A549 (cell line): ENCODE measurements at regions not wholly inside any gene's neighbourhood (a gene's known extent, or its start where the extent isn't known, plus 50 kb on each side); places are given as distances from the start of the nearest gene placed in this dataset.

Experiments used
- ATAC-seq, 2 experiments: fragments of 200-7000 bp in 1 of 2; fragments of >200 bp in 1 of 2; cut with Nextera tagmentation in 1 of 2; cut with Tn5 transposase in 1 of 2; 3 replicates each; pipeline versions ENCODE4 v1.8.0 to v1.9.1; 2018 to 2020; ENCODE audit warnings: mild to moderate bottlenecking in 1 of 2, moderate library complexity in 1 of 2
- CTCF ChIA-PET: fragments of 300-600 bp; sonication (Branson Sonifier 250); formaldehyde crosslinking; extraction: SDS; loops from one replicate; lab custom pipeline; 2021; ENCODE audit warnings: antibody characterized with exemption, inconsistent platforms; lab: Yijun Ruan, JAX
- POLR2A ChIA-PET: fragments of 350-600 bp; formaldehyde crosslinking; extraction: SDS; loops from one replicate; lab custom pipeline; 2021; ENCODE audit warnings: antibody characterized with exemption, inconsistent platforms; lab: Yijun Ruan, JAX
- DNase-seq, 2 experiments: peaks; one replicate each; pipeline versions ENCODE4 v3.0.0 to v3.0.0-alpha.2; 2011 to 2016; ENCODE audit warnings: low read depth in 1 of 2, low spot score in 1 of 2
- FAIRE-seq: peaks from 2 replicates; lab custom pipeline; 2011; peaks lifted over from hg19 to GRCh38; lab: Jason Lieb, UNC
- H3K27ac ChIP-seq, 2 experiments: fragments of >200 bp; sonication (Bioruptor Twin); formaldehyde crosslinking; 3 replicates each; pipeline ENCODE4 v1.5.1; 2016 to 2017
- H3K4me1 ChIP-seq: fragments of >200 bp; sonication (Bioruptor Twin); formaldehyde crosslinking; 3 replicates; pipeline ENCODE4 v1.6.1; 2016
- H3K4me2 ChIP-seq: fragments of >200 bp; sonication (Bioruptor Twin); formaldehyde crosslinking; 3 replicates; pipeline ENCODE4 v1.6.1; 2016
- H3K4me3 ChIP-seq: fragments of >200 bp; sonication (Bioruptor Twin); formaldehyde crosslinking; 3 replicates; pipeline ENCODE4 v1.5.1; 2016
- H3K9me3 ChIP-seq: fragments of >200 bp; sonication (Bioruptor Twin); formaldehyde crosslinking; 3 replicates; pipeline ENCODE4 v1.6.1; 2016
- ATOH8 ChIP-seq: fragments of 250-450 bp; sonication (Bioruptor Pico); IDR thresholded peaks from 2 replicates; pipeline ENCODE4 v1.5.0; 2020; ENCODE audit warnings: low read depth, mild to moderate bottlenecking, moderate library complexity
- CHD2 ChIP-seq: fragments of 150-350 bp; IDR thresholded peaks from 2 replicates; pipeline ENCODE4 v1.6.1; 2014; ENCODE audit warnings: low read length; ENCODE audit not compliant: partially characterized antibody
- CTCF ChIP-seq: fragments of >200 bp; sonication (Bioruptor Twin); formaldehyde crosslinking; IDR thresholded peaks from 3 replicates; pipeline ENCODE4 v1.5.1; 2016
- E2F6 ChIP-seq: IDR thresholded peaks from 2 replicates; pipeline ENCODE4 v1.6.1; 2012; ENCODE audit warnings: low read depth, borderline replicate concordance
- EHF ChIP-seq: fragments of 250-450 bp; sonication (Bioruptor Pico); IDR thresholded peaks from 2 replicates; pipeline ENCODE4 v1.5.0; 2020; ENCODE audit warnings: mild to moderate bottlenecking
- EP300 ChIP-seq, 2 experiments: fragments of >200 bp; sonication (Bioruptor Twin); formaldehyde crosslinking; IDR thresholded peaks; 2 replicates in 1 of 2; 3 replicates in 1 of 2; pipeline ENCODE4 v1.6.1; 2016 to 2017
- ESRRA ChIP-seq: fragments of 150-350 bp; IDR thresholded peaks from 2 replicates; pipeline ENCODE4 v1.6.1; 2014; ENCODE audit warnings: mild to moderate bottlenecking, low read length, borderline replicate concordance
- GATA3 ChIP-seq: IDR thresholded peaks from 2 replicates; pipeline ENCODE4 v1.6.1; 2012; ENCODE audit warnings: borderline replicate concordance
- HDAC2 ChIP-seq: fragments of 200-600 bp; sonication (generic); IDR thresholded peaks from 2 replicates; pipeline ENCODE4 v1.6.1; 2016
- HES2 ChIP-seq: fragments of >200 bp; sonication (Bioruptor Twin); formaldehyde crosslinking; IDR thresholded peaks from 2 replicates; pipeline ENCODE4 v1.6.1; 2016
- HEYL ChIP-seq: fragments of 250-450 bp; sonication (Bioruptor Pico); IDR thresholded peaks from 2 replicates; pipeline ENCODE4 v1.8.0; 2021; ENCODE audit warnings: mild to moderate bottlenecking, moderate library complexity
- HOXA7 ChIP-seq: fragments of 250-450 bp; sonication (Bioruptor Pico); IDR thresholded peaks from 2 replicates; pipeline ENCODE4 v1.5.0; 2020; ENCODE audit warnings: mild to moderate bottlenecking, moderate library complexity
- HOXB5 ChIP-seq: fragments of 250-450 bp; sonication (Bioruptor Pico); IDR thresholded peaks from 2 replicates; pipeline ENCODE4 v1.5.0; 2020; ENCODE audit warnings: mild to moderate bottlenecking, moderate library complexity
- NR3C1 ChIP-seq: fragments of >200 bp; sonication (Bioruptor Twin); formaldehyde crosslinking; IDR thresholded peaks from 3 replicates; pipeline ENCODE4 v1.6.1; 2017
- PHF8 ChIP-seq: fragments of 200-600 bp; sonication (generic); IDR thresholded peaks from 2 replicates; pipeline ENCODE4 v1.6.1; 2016; ENCODE audit warnings: low read depth, mild to moderate bottlenecking, antibody characterized with exemption, moderate library complexity, borderline replicate concordance
- RARB ChIP-seq: fragments of 250-450 bp; sonication (Bioruptor Pico); IDR thresholded peaks from 2 replicates; pipeline ENCODE4 v1.8.0; 2021; ENCODE audit warnings: mild to moderate bottlenecking, moderate library complexity
- RCOR1 ChIP-seq: fragments of 150-350 bp; IDR thresholded peaks from 2 replicates; pipeline ENCODE4 v1.6.1; 2014; ENCODE audit warnings: antibody characterized with exemption, low read length, low read depth
- RNF2 ChIP-seq: fragments of 200-600 bp; sonication (generic); IDR thresholded peaks from 2 replicates; pipeline ENCODE4 v1.6.1; 2016; ENCODE audit warnings: low read depth, mild to moderate bottlenecking, antibody characterized with exemption, moderate library complexity, borderline replicate concordance
- SREBF2 ChIP-seq: fragments of 450-650 bp; IDR thresholded peaks from 2 replicates; pipeline ENCODE4 v1.6.1; 2014; ENCODE audit warnings: mild to moderate bottlenecking, moderate library complexity
- WGBS: methylation state at CpG from one replicate; pipeline ENCODE4 v1.1.6; 2017; ENCODE audit errors: missing lambda C conversion rate; 5-methylcytosine and 5-hydroxymethylcytosine counted together
- TF ChIP-seq, protein P1 (sequence below): IDR thresholded peaks from 2 replicates; pipeline ENCODE4 v1.6.1; 2012
- TF ChIP-seq, protein P2 (sequence below): fragments of 150-350 bp; IDR thresholded peaks from 2 replicates; pipeline ENCODE4 v1.6.1; 2014; ENCODE audit warnings: low read depth, mild to moderate bottlenecking, low read length
- TF ChIP-seq, protein P3 (sequence below): IDR thresholded peaks from 2 replicates; pipeline ENCODE4 v1.6.1; 2012

DNA sequence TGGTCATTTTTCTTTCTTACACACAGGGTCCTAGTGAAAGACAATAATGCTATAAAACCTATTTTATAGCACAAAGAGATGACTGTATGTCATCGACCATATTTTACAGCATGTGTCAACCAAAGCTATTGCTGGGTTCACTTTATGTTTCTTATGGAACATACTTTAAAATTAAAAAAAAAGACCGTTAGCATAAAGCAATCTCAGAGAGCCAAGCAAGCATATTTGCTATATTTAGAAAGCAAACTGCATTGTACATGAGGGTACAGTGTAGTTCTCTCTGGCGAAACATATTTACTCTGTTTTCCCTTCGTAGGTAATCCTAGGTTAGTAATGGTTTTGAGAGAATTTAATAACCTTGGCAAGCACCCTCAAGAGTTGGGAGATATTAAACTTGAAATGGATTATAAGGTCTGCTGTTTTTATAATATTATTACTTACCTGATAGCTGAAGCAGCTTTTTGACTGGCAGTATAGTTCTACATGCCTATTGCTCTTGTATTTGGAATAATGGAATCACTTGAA lies 244.2 kb upstream of the POM121L12 start (continued):
- TF ChIP-seq EP300 (IDR thresholded peaks at IDR 0.05) (no peak), RCOR1 (no peak), HES2 (no peak), NR3C1 (no peak), HEYL (CRISPR knock-in tag) (no peak), RARB (CRISPR knock-in tag) (no peak), HOXB5 (CRISPR knock-in tag) (no peak), CHD2 (no peak)

DNA sequence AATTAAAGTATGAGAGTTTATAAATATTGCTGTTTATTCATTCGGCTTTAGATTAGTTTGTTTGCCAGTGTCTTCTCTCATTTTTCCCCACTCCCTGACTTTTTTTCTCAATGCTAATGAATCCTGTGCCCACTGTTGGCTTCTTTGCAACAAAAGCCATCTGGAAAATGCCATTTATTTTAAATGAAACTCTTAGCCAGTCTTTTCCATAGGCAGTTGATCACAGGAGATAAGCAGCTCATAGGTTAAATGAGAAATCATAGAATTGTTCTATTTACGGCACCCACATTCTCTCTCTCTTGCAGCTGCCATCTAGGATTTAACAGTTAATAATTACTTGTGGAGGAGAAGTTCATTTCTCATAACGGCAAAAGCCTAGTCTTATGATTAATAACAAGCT lies 249.3 kb upstream of the POM121L12 start:
- FAIRE-seq (no peak), ATAC-seq (no peak), DNase-seq (no peak)
- no peaks in the 10 kb centered on the region for H3K4me1 ChIP-seq
- H3K4me3 ChIP-seq, result no peak overlapping the region
- no peak overlapping the region for H3K4me2 ChIP-seq
- H3K27ac ChIP-seq, result no peak overlapping the region
- ChIA-PET CTCF (no interaction called here), POLR2A (no interaction called here)
- 23% methylated on average over 3 of the region's 3 CpGs for WGBS
- H3K9me3 ChIP-seq, result no peaks in the 10 kb centered on the region
- no peak for TF ChIP-seq CTCF
- TF ChIP-seq CHD2, result no peak
- no peak for TF ChIP-seq HEYL (CRISPR knock-in tag)
- no peak for TF ChIP-seq PHF8
- no peak for TF ChIP-seq GATA3
- TF ChIP-seq NR3C1, result no peak
- TF ChIP-seq EP300 (IDR thresholded peaks at IDR 0.05), result no peak
- TF ChIP-seq, protein P1, sequence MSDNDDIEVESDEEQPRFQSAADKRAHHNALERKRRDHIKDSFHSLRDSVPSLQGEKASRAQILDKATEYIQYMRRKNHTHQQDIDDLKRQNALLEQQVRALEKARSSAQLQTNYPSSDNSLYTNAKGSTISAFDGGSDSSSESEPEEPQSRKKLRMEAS, result no peak
- TF ChIP-seq, protein P2, sequence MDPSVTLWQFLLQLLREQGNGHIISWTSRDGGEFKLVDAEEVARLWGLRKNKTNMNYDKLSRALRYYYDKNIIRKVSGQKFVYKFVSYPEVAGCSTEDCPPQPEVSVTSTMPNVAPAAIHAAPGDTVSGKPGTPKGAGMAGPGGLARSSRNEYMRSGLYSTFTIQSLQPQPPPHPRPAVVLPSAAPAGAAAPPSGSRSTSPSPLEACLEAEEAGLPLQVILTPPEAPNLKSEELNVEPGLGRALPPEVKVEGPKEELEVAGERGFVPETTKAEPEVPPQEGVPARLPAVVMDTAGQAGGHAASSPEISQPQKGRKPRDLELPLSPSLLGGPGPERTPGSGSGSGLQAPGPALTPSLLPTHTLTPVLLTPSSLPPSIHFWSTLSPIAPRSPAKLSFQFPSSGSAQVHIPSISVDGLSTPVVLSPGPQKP, result no peak
- no peak for TF ChIP-seq ESRRA
- TF ChIP-seq ATOH8 (CRISPR knock-in tag), result no peak
- TF ChIP-seq EHF (CRISPR knock-in tag), result no peak
- TF ChIP-seq RNF2, result no peak
- TF ChIP-seq E2F6, result no peak
- no peak for TF ChIP-seq SREBF2
- no peak for TF ChIP-seq HDAC2
- no peak for TF ChIP-seq HOXB5 (CRISPR knock-in tag)
- TF ChIP-seq, protein P3, sequence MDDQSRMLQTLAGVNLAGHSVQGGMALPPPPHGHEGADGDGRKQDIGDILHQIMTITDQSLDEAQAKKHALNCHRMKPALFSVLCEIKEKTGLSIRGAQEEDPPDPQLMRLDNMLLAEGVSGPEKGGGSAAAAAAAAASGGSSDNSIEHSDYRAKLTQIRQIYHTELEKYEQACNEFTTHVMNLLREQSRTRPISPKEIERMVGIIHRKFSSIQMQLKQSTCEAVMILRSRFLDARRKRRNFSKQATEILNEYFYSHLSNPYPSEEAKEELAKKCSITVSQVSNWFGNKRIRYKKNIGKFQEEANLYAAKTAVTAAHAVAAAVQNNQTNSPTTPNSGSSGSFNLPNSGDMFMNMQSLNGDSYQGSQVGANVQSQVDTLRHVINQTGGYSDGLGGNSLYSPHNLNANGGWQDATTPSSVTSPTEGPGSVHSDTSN, result no peak
- no peak for TF ChIP-seq HOXA7
- TF ChIP-seq, all 56 proteins: peak for 0
